ENCODE measurements at regions not wholly inside any gene's neighbourhood (a gene's known extent, or its start where the extent isn't known, plus 50 kb on each side); places are given as distances from the start of the nearest gene placed in this dataset.

DNA sequence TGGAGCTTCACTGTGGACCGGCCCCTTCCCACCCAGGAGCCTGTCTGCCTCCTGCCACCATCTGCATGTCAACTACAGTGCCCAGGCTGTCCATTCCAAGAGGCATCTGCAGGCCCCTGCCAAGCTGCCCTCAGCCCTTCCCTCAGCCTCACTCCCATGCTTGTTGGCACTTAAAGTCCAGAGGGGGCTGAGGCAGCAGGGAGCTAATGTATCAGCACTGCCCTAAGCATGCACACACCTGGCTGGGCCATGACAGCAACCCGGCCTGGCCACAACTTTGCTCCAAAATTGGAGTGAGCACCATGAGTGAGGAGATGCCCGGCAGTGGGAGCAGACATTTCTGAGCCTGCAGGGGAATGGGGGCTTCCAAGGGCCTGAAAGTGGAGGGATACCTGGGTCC lies 417.5 kb upstream of the GRM3 start:
- TF ChIP-seq, protein P1, sequence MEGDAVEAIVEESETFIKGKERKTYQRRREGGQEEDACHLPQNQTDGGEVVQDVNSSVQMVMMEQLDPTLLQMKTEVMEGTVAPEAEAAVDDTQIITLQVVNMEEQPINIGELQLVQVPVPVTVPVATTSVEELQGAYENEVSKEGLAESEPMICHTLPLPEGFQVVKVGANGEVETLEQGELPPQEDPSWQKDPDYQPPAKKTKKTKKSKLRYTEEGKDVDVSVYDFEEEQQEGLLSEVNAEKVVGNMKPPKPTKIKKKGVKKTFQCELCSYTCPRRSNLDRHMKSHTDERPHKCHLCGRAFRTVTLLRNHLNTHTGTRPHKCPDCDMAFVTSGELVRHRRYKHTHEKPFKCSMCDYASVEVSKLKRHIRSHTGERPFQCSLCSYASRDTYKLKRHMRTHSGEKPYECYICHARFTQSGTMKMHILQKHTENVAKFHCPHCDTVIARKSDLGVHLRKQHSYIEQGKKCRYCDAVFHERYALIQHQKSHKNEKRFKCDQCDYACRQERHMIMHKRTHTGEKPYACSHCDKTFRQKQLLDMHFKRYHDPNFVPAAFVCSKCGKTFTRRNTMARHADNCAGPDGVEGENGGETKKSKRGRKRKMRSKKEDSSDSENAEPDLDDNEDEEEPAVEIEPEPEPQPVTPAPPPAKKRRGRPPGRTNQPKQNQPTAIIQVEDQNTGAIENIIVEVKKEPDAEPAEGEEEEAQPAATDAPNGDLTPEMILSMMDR (IDR thresholded peaks at IDR 0.05 in 8 of 11, conservative IDR thresholded peaks at IDR 0.05 in 3 of 11) = no peak
- TF ChIP-seq POLR2A (IDR thresholded peaks at IDR 0.05) = no peak
- TF ChIP-seq POLR2AphosphoS5 (IDR thresholded peaks at IDR 0.05) = no peak

Data from spleen (tissue), 7 donors.